GM23248 (cell line): ENCODE measurements at regions not wholly inside any gene's neighbourhood (a gene's known extent, or its start where the extent isn't known, plus 50 kb on each side); places are given as distances from the start of the nearest gene placed in this dataset.

ENCODE experiments used
- DNase-seq: peaks from one replicate; pipeline ENCODE4 v3.0.0-alpha.2; 2015
- H2AFZ ChIP-seq: fragments of 200-600 bp; sonication (generic); 2 replicates; pipeline ENCODE4 v1.6.1; 2016; ENCODE audit warnings: antibody characterized with exemption
- H3F3A ChIP-seq: fragments of 200-600 bp; sonication (generic); 2 replicates; pipeline ENCODE4 v1.6.1; 2016; ENCODE audit warnings: mild to moderate bottlenecking, antibody characterized with exemption, mixed run types; ENCODE audit not compliant: insufficient read depth
- H3K27ac ChIP-seq: fragments of 200-600 bp; sonication (generic); 2 replicates; pipeline ENCODE4 v1.5.1; 2016; ENCODE audit warnings: mild to moderate bottlenecking
- H3K27me3 ChIP-seq: fragments of 200-600 bp; sonication (generic); replicated peaks from 2 replicates; pipeline ENCODE4 v1.6.1; 2016; ENCODE audit warnings: mild to moderate bottlenecking; ENCODE audit not compliant: insufficient read depth
- H3K36me3 ChIP-seq: fragments of 200-600 bp; sonication (generic); 2 replicates; pipeline ENCODE4 v1.6.1; 2016; ENCODE audit warnings: low read depth, mild to moderate bottlenecking
- H3K4me1 ChIP-seq: fragments of 200-600 bp; sonication (generic); 2 replicates; pipeline ENCODE4 v1.6.1; 2016; ENCODE audit warnings: mild to moderate bottlenecking; ENCODE audit not compliant: insufficient read depth
- H3K4me2 ChIP-seq: fragments of 200-600 bp; sonication (generic); one replicate; pipeline ENCODE4 v1.6.1; 2016; ENCODE audit warnings: mild to moderate bottlenecking; ENCODE audit not compliant: unreplicated experiment
- H3K4me3 ChIP-seq: fragments of 200-600 bp; sonication (generic); 2 replicates; pipeline ENCODE4 v1.5.1; 2016; ENCODE audit warnings: mild to moderate bottlenecking
- H3K79me2 ChIP-seq: fragments of 200-600 bp; sonication (generic); 2 replicates; pipeline ENCODE4 v1.6.1; 2016; ENCODE audit warnings: mild to moderate bottlenecking; ENCODE audit not compliant: insufficient read depth
- H3K9ac ChIP-seq: fragments of 200-600 bp; sonication (generic); 2 replicates; pipeline ENCODE4 v1.6.1; 2016; ENCODE audit warnings: mild to moderate bottlenecking
- H3K9me2 ChIP-seq: fragments of 200-600 bp; sonication (generic); 2 replicates; pipeline ENCODE4 v1.6.1; 2016; ENCODE audit warnings: mixed run types, mild to moderate bottlenecking, moderate library complexity; ENCODE audit not compliant: insufficient read depth
- H3K9me3 ChIP-seq: fragments of 200-600 bp; sonication (generic); one replicate; pipeline ENCODE4 v1.6.1; 2017; ENCODE audit warnings: low read depth
- H4K20me1 ChIP-seq: fragments of 200-600 bp; sonication (generic); 2 replicates; pipeline ENCODE4 v1.6.0; 2016; ENCODE audit not compliant: insufficient read depth
- EZH2 ChIP-seq: fragments of 200-600 bp; sonication (generic); IDR thresholded peaks from 2 replicates; pipeline ENCODE4 v1.6.1; 2018; ENCODE audit warnings: antibody characterized with exemption, mild to moderate bottlenecking; ENCODE audit not compliant: insufficient read depth, poor library complexity, severe bottlenecking
- EZH2phosphoT487 ChIP-seq: fragments of 200-600 bp; sonication (generic); IDR thresholded peaks from 2 replicates; pipeline ENCODE4 v1.6.1; 2018; ENCODE audit warnings: antibody characterized with exemption, moderate library complexity, mild to moderate bottlenecking, low read depth; ENCODE audit not compliant: insufficient read depth
- WGBS, 2 experiments: methylation state at CpG; one replicate each; pipeline ENCODE4 v1.1.6; 2015 to 2017; ENCODE audit warnings: low lambda C conversion rate in 2 of 2, low coverage in 1 of 2; ENCODE audit errors: missing lambda C conversion rate in 2 of 2; 5-methylcytosine and 5-hydroxymethylcytosine counted together
- in situ Hi-C: fragments of 300-500 bp; cut with MboI; formaldehyde crosslinking; loops from 2 replicates; pipeline ENCODE4 v1.15.0; 2020

DNA sequence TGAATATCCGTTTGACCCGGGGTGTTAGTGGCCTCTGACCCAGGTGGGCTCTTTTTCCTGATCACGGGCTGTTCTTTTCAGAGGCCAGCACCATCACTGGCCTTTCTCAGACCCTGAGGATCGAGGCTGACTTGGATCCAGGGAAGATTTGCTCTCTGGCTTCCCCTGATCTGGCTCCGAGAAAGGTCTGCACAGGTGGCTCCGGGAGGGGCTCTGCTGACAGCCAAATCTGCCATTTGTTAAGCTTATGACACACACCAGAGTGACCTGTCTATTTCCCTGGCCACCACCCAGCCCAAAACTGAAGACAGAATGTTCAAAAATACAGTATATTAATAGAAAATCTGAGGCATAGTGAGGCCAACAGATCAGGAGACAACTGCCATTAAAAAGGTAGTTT lies 221.8 kb upstream of the TNRC6C start:
- 47 to 51% methylated on average over 6 of the region's 6 CpGs for WGBS, 2 experiments
- peaks cover 62% of the 10 kb centered on the region for H3K27me3 ChIP-seq
- H3K4me1 ChIP-seq, result no peaks in the 10 kb centered on the region
- no peaks in the 10 kb centered on the region for H4K20me1 ChIP-seq
- H3K36me3 ChIP-seq, result no peaks in the 10 kb centered on the region
- in situ Hi-C loops, result no loop called here
- no peaks in the 10 kb centered on the region for H3K9me3 ChIP-seq
- H3K27ac ChIP-seq, result no peak overlapping the region
- no peaks in the 10 kb centered on the region for H3F3A ChIP-seq
- no peak overlapping the region for H3K9ac ChIP-seq
- H3K4me3 ChIP-seq, result no peak overlapping the region
- no peaks in the 10 kb centered on the region for H3K79me2 ChIP-seq
- no peak for TF ChIP-seq EZH2phosphoT487
- TF ChIP-seq EZH2, result no peak
- H3K9me2 ChIP-seq, result no peaks in the 10 kb centered on the region
- DNase-seq, result no peak
- no peak overlapping the region for H3K4me2 ChIP-seq
- H2AFZ ChIP-seq, result no peak overlapping the region

DNA sequence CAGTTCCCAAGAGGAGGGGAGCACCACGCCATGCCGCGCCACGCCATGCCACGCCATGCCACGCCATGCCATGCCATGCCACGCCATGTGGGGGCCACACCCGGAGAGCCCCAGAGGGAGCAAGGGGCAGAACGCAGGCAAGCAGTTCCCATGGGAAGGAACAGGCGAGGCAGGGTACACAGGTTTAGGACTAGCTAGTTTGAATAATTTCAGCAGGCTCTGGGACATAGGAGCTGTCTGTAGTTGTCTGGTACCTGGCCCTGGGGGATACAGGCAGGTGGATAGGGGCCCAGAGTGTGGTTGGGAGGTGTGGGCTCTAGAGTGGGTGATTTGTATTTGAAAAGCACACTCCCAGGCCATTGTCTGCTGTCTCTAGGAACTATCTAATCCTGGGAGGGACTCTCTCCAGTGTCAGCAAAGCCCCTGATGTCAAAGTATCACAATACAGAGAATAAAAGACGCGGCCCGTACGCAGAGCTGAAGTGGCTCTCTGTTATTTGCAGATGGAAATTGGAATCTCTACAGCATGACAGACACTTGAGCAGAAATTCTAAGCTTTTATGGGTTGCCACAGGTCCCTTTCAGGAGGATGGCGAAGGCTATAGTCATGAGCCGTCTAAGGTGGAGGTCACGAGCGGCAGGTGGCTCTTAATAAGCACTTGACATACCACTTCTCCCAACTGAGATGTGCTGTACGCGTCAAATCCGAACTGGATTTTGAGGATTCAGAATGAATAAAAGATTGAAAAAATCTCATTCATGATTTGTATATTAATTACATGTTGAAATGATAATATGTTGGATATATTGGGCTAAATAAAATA lies 220.8 kb upstream of the TNRC6C start:
- Histone ChIP-seq H3K27ac (no peak overlapping the region), H3K79me2 (no peaks in the 10 kb centered on the region), H3K9me2 (no peaks in the 10 kb centered on the region), H2AFZ (no peak overlapping the region), H3K4me2 (no peak overlapping the region), H3F3A (no peaks in the 10 kb centered on the region), H3K9ac (no peak overlapping the region), H3K4me1 (no peaks in the 10 kb centered on the region), H3K4me3 (no peak overlapping the region), H3K36me3 (no peaks in the 10 kb centered on the region), H3K27me3 (peaks cover 57% of the 10 kb centered on the region), H4K20me1 (no peaks in the 10 kb centered on the region), H3K9me3 (no peaks in the 10 kb centered on the region)
- no peak for DNase-seq
- in situ Hi-C loops, result no loop called here
- 82 to 85% methylated on average over 21 of the region's 21 CpGs for WGBS, 2 experiments
- TF ChIP-seq EZH2, result no peak
- no peak for TF ChIP-seq EZH2phosphoT487

DNA sequence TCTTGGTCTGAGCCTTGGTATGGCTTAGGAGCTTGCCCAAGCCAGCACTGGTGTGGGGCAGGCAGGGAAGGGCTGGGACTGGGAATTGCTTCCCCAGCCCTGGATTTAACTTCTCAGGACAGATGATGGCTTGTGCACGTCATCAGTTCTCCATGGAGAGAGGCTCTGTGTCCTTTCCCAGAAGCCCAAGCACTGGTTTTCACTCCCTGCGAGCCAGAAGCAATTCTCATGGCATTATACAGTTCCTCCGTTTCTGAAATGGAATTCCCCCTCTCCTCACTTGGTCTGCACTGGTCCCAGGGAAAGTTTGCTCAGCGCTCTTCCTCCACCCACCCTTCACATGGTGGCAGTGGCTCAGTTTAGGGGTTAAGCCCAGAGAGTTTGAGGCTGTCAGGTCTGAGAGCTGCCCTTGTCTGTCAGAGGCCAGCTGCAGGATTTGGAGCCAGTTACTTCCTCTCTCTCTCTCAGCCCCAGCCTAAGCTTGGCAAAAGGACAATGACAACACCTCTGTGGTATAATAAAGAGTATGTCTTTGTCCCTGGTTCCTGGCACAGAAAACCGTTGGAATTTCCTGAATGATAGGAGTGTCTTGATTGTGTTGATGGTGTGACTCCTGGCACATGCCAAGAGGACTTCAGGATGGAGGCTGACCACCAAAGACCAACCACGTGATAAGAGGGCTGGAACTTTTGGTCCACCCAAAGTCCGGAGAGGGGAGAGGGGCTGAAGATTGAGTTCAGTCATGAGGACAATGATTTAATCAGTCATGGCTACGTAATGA lies 219.6 kb upstream of the TNRC6C start:
- 20 to 21% methylated on average over 8 of the region's 8 CpGs for WGBS, 2 experiments
- Histone ChIP-seq H3K27ac (no peak overlapping the region), H2AFZ (no peak overlapping the region), H3K9me3 (no peaks in the 10 kb centered on the region), H3K36me3 (no peaks in the 10 kb centered on the region), H3K4me1 (no peaks in the 10 kb centered on the region), H3K27me3 (peaks cover 53% of the 10 kb centered on the region), H4K20me1 (no peaks in the 10 kb centered on the region), H3K9me2 (no peaks in the 10 kb centered on the region), H3K79me2 (no peaks in the 10 kb centered on the region), H3K4me3 (no peak overlapping the region), H3K4me2 (no peak overlapping the region), H3F3A (no peaks in the 10 kb centered on the region), H3K9ac (no peak overlapping the region)
- peak; percentile 8 for DNase-seq
- no peak for TF ChIP-seq EZH2
- no peak for TF ChIP-seq EZH2phosphoT487
- in situ Hi-C loops, result no loop called here

DNA sequence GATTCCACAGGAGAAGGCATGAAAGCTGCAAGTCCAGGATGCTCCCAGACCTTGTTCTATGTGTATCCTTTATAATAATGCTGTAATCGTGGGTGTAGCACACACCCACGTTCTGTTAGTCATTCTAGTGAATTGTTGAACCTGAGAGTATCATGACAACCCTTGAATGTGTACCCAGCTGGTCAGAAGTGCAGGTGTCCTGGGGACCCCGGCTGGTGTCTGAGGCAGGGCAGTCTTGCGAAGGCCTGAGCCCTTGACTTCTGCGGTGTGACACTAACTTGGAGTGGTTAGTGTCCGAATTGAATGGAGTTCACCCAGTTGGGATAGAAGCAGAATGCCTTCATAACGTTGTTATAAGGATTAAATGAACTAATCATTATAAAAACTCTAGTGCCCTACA lies 218.0 kb upstream of the TNRC6C start:
- Histone ChIP-seq H3F3A (no peaks in the 10 kb centered on the region), H3K9me2 (no peaks in the 10 kb centered on the region), H3K79me2 (no peaks in the 10 kb centered on the region), H3K9me3 (no peaks in the 10 kb centered on the region), H3K27me3 (peaks cover 39% of the 10 kb centered on the region), H3K4me1 (no peaks in the 10 kb centered on the region), H4K20me1 (no peaks in the 10 kb centered on the region), H3K9ac (no peak overlapping the region), H3K4me2 (no peak overlapping the region), H3K27ac (no peak overlapping the region), H3K36me3 (no peaks in the 10 kb centered on the region), H2AFZ (no peak overlapping the region), H3K4me3 (no peak overlapping the region)
- 59 to 63% methylated on average over 7 of the region's 7 CpGs for WGBS, 2 experiments
- DNase-seq, result no peak
- in situ Hi-C loops, result no loop called here
- TF ChIP-seq EZH2, result no peak
- no peak for TF ChIP-seq EZH2phosphoT487
